GM06990 (cell line): ENCODE measurements at regions not wholly inside any gene's neighbourhood (a gene's known extent, or its start where the extent isn't known, plus 50 kb on each side); places are given as distances from the start of the nearest gene placed in this dataset.

Source experiments
- DNase-seq: peaks from one replicate; pipeline ENCODE4 v3.0.0-alpha.2; 2011; ENCODE audit not compliant: insufficient read length; ENCODE audit errors: extremely low read depth
- H3K27me3 ChIP-seq: replicated peaks from 2 replicates; pipeline ENCODE4 v1.6.0; 2011; ENCODE audit warnings: low read length; ENCODE audit not compliant: control insufficient read depth, insufficient read depth
- H3K36me3 ChIP-seq: 2 replicates; pipeline ENCODE4 v1.5.1; 2011; ENCODE audit warnings: low read length; ENCODE audit not compliant: control insufficient read depth, insufficient read depth
- H3K4me3 ChIP-seq: replicated peaks from 2 replicates; pipeline ENCODE4 v1.5.1; 2011; ENCODE audit warnings: low read depth, mild to moderate bottlenecking, control low read depth, low read length
- CTCF ChIP-seq: IDR thresholded peaks from 2 replicates; pipeline ENCODE4 v1.5.1; 2011; ENCODE audit warnings: low read length, control low read depth, mild to moderate bottlenecking, inconsistent platforms; ENCODE audit not compliant: insufficient read depth, poor library complexity, severe bottlenecking

GRCh38 chr17:34095106-34095505 lies 160.0 kb upstream of the CCL2 start:
- no peaks in the 10 kb centered on the region for H3K36me3 ChIP-seq
- DNase-seq = no peak
- H3K4me3 ChIP-seq = no peak overlapping the region
- no peaks in the 10 kb centered on the region for H3K27me3 ChIP-seq
- no peak for TF ChIP-seq CTCF

GRCh38 chr17:34098699-34099098 lies 156.4 kb upstream of the CCL2 start:
- TF ChIP-seq CTCF = no peak

GRCh38 chr17:34099859-34100515 lies 155.1 kb upstream of the CCL2 start:
- DNase-seq = no peak
- Histone ChIP-seq H3K27me3 (0 out of 2 replicates have a peak, but pooled peaks cover 1% of the 10 kb centered on the region), H3K36me3 (no peaks in the 10 kb centered on the region), H3K4me3 (no peak overlapping the region)
- TF ChIP-seq CTCF = no peak

More at GRCh38 chr17:34098699-34099098, 156.4 kb upstream of the CCL2 start:
- no peaks in the 10 kb centered on the region for H3K36me3 ChIP-seq
- H3K27me3 ChIP-seq = 0 out of 2 replicates have a peak, but pooled peaks cover 1% of the 10 kb centered on the region
- no peak for DNase-seq
- H3K4me3 ChIP-seq = no peak overlapping the region

GRCh38 chr17:34107019-34107418 lies 148.1 kb upstream of the CCL2 start:
- DNase-seq = no peak
- H3K4me3 ChIP-seq = no peak overlapping the region
- H3K36me3 ChIP-seq = no peaks in the 10 kb centered on the region
- TF ChIP-seq CTCF = no peak
- no peaks in the 10 kb centered on the region; the same call in 1 of the 2 replicates for H3K27me3 ChIP-seq

GRCh38 chr17:34110315-34110714 lies 144.8 kb upstream of the CCL2 start:
- no peak for DNase-seq
- TF ChIP-seq CTCF = no peak
- H3K36me3 ChIP-seq = no peaks in the 10 kb centered on the region
- H3K4me3 ChIP-seq = no peak overlapping the region
- no peaks in the 10 kb centered on the region; the same call in none of the 2 replicates for H3K27me3 ChIP-seq
